Heart left ventricle (tissue), 13 donors: ENCODE measurements at regions not wholly inside any gene's neighbourhood (a gene's known extent, or its start where the extent isn't known, plus 50 kb on each side); places are given as distances from the start of the nearest gene placed in this dataset.

Source experiments
- CTCF ChIP-seq, 12 donors: fragments of 200-600 bp; sonication (generic) in 4 of 12; IDR thresholded peaks; one replicate each; pipeline versions ENCODE4 v1.5.0 to v1.8.0; 2018 to 2022; ENCODE audit warnings: antibody characterized with exemption in 12 of 12, mild to moderate bottlenecking in 5 of 12
- POLR2A ChIP-seq, 2 donors: fragments of 450-650 bp; IDR thresholded peaks; one replicate each; pipeline ENCODE4 v1.6.1; 2017; ENCODE audit warnings: antibody characterized with exemption in 2 of 2, mild to moderate bottlenecking in 2 of 2, moderate library complexity in 2 of 2
- donor health status: ischemic (EF 13 %, LVEDD 7.1; RV severe dilation, severe dysfunction).
- donor health status: DM: no; HTN: yes; CAD: no.
- donor health status: DM: no; HTN: no; CAD: no.
- donor health status: ischemic (EF 25% LVEDD 6.9; RV normal size, moderate dysfunction).
- donor health status: ischemic (EF 25% LVEDD 5.7; RV mildly dilated, moderate dysfunction).
- donor health status: ischemic (EF 35%, LVEDD 5.7; RV mildly dilated, moderate dysfunction).
- donor health status: nonischemic (EF 11% LVEDD 7.7; RV severe dilation, severe dysfunction).
- donor health status: DM: yes; HTN: yes; CAD: no.
- donor health status: PGD.
- donor health status: ischemic (EF 29% LVEDD 5.4; RV normal size, mild dysfunction).
- donor health status: nonischemic (EF 23%, LVEDD 6.1; RV moderate dilation, normal function).

GRCh38 chr7:41311301-41311700 is 391.6 kb downstream of the INHBA start:
- TF ChIP-seq CTCF (IDR thresholded peaks at IDR 0.05) (no peak), POLR2A (IDR thresholded peaks at IDR 0.05) (no peak)
